Type B pancreatic cell (in vitro differentiated cells): ENCODE measurements at regions not wholly inside any gene's neighbourhood (a gene's known extent, or its start where the extent isn't known, plus 50 kb on each side); places are given as distances from the start of the nearest gene placed in this dataset.
"Not testable (repeated sequence)": the region's sequence is repeated elsewhere in the genome, so short reads cannot be mapped to it uniquely, and the experiment has no call there.

Source experiments
- DNase-seq: peaks from one replicate; pipeline ENCODE4 v3.0.0; 2021; ENCODE audit warnings: mixed read lengths; ENCODE audit not compliant: unreplicated experiment; ENCODE audit errors: extremely low spot score
- H3K27ac Mint-ChIP-seq: 2 replicates; pipeline ENCODE4 v1.8.0; 2021; ENCODE audit warnings: mild to moderate bottlenecking, mixed read lengths
- H3K27me3 Mint-ChIP-seq: 2 replicates; pipeline ENCODE4 v1.8.0; 2021; ENCODE audit warnings: mixed read lengths
- H3K36me3 Mint-ChIP-seq: 2 replicates; pipeline ENCODE4 v1.8.0; 2021; ENCODE audit warnings: mixed read lengths
- H3K4me1 Mint-ChIP-seq: one replicate; pipeline ENCODE4 v1.8.0; 2021; ENCODE audit warnings: mixed read lengths; ENCODE audit not compliant: unreplicated experiment
- H3K4me3 Mint-ChIP-seq: 2 replicates; pipeline ENCODE4 v1.8.0; 2021; ENCODE audit warnings: mild to moderate bottlenecking, mixed read lengths
- H3K9me3 Mint-ChIP-seq: 2 replicates; pipeline ENCODE4 v1.8.0; 2021; ENCODE audit warnings: mixed read lengths
- CTCF ChIP-seq: fragments of 200-600 bp; sonication (generic); conservative IDR thresholded peaks from 2 replicates; pipeline ENCODE4 v1.5.0; 2021; ENCODE audit warnings: antibody characterized with exemption, mild to moderate bottlenecking

GRCh38 chr16:22652463-22652845 lies 141.8 kb downstream of the NPIPB5 start:
- no peak for TF ChIP-seq CTCF
- Mint-ChIP-seq H3K36me3 (no peaks in the 10 kb centered on the region), H3K27ac (no peak overlapping the region), H3K4me1 (no peaks in the 10 kb centered on the region), H3K27me3 (no peaks in the 10 kb centered on the region), H3K9me3 (no peaks in the 10 kb centered on the region), H3K4me3 (no peak overlapping the region)
- DNase-seq, result no peak

- Mint-ChIP-seq H3K4me1 (no peaks in the 10 kb centered on the region), H3K36me3 (no peaks in the 10 kb centered on the region), H3K27ac (no peak overlapping the region), H3K27me3 (no peaks in the 10 kb centered on the region), H3K4me3 (no peak overlapping the region), H3K9me3 (no peaks in the 10 kb centered on the region)
- DNase-seq, result no peak
- no peak for TF ChIP-seq CTCF
Measured at GRCh38 chr16:22653876-22654275, 143.2 kb downstream of the NPIPB5 start.

GRCh38 chr16:22656573-22656972 lies 145.9 kb downstream of the NPIPB5 start:
- H3K4me1 Mint-ChIP-seq, result not testable (repeated sequence)

GRCh38 chr16:22659933-22660332 lies 149.2 kb downstream of the NPIPB5 start:
- Mint-ChIP-seq H3K27me3 (no peaks in the 10 kb centered on the region), H3K4me3 (no peak overlapping the region), H3K27ac (no peak overlapping the region), H3K9me3 (no peaks in the 10 kb centered on the region), H3K36me3 (no peaks in the 10 kb centered on the region), H3K4me1 (no peaks in the 10 kb centered on the region)
- no peak for TF ChIP-seq CTCF
- DNase-seq, result no peak

More at GRCh38 chr16:22656573-22656972, 145.9 kb downstream of the NPIPB5 start:
- DNase-seq, H3K4me3 Mint-ChIP-seq, H3K27me3 Mint-ChIP-seq, H3K36me3 Mint-ChIP-seq, H3K9me3 Mint-ChIP-seq, H3K27ac Mint-ChIP-seq: not testable (repeated sequence)

- Mint-ChIP-seq H3K4me3 (no peak overlapping the region), H3K36me3 (no peaks in the 10 kb centered on the region), H3K9me3 (no peaks in the 10 kb centered on the region), H3K27ac (no peak overlapping the region), H3K27me3 (no peaks in the 10 kb centered on the region), H3K4me1 (no peaks in the 10 kb centered on the region)
- no peak for TF ChIP-seq CTCF
- DNase-seq, result no peak
Measured at GRCh38 chr16:22660441-22661160, 149.9 kb downstream of the NPIPB5 start.

GRCh38 chr16:22661161-22661647 lies 150.5 kb downstream of the NPIPB5 start:
- DNase-seq, result no peak
- H3K9me3 Mint-ChIP-seq, result no peaks in the 10 kb centered on the region
- no peak overlapping the region for H3K27ac Mint-ChIP-seq
- no peaks in the 10 kb centered on the region for H3K4me1 Mint-ChIP-seq
- H3K27me3 Mint-ChIP-seq, result no peaks in the 10 kb centered on the region
- H3K36me3 Mint-ChIP-seq, result no peaks in the 10 kb centered on the region
- no peak overlapping the region for H3K4me3 Mint-ChIP-seq
- TF ChIP-seq CTCF, result no peak

- not testable (repeated sequence) for H3K4me3 Mint-ChIP-seq, H3K27ac Mint-ChIP-seq, DNase-seq, H3K9me3 Mint-ChIP-seq, H3K36me3 Mint-ChIP-seq, H3K4me1 Mint-ChIP-seq, H3K27me3 Mint-ChIP-seq
Measured at GRCh38 chr16:22662958-22663357, 151.0 kb upstream of the HS3ST2 start.
